ENCODE measurements at regions not wholly inside any gene's neighbourhood (a gene's known extent, or its start where the extent isn't known, plus 50 kb on each side); places are given as distances from the start of the nearest gene placed in this dataset.

DNA sequence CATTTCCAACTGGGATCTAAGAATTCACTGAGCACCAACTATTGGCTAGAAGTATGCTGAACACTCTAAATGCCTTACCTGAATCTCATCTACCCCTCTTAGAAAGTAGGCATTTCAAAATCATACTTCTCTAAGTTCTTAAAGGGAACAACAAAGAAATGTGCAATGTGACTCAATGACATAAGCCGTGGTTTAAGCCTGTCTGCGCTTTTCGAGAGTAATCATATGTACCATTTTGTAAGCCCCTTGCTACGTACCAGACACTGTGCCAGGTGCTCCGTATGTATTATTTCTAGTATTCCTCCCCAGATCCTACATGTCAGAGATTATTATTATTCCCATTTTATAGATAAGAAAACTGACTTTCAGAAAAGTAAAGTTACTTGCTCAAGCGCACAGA is 454.2 kb downstream of the SETD4 start:
- no peaks in the 10 kb centered on the region for H3K4me1 ChIP-seq
- no peaks in the 10 kb centered on the region for H3K9me3 ChIP-seq
- DNase-seq (ENCODE audit: low read depth in 1 of 2, low spot score in 1 of 2) (no peak), FAIRE-seq (no peak), ATAC-seq (no peak)
- no peak for TF ChIP-seq HEYL (CRISPR knock-in tag; IDR thresholded peaks at IDR 0.05)
- TF ChIP-seq ZFP36 (IDR thresholded peaks at IDR 0.05; ENCODE audit: borderline replicate concordance, partially characterized antibody) = no peak
- no peak for TF ChIP-seq TP53 (CRISPR knock-in tag; IDR thresholded peaks at IDR 0.05)
- no peak for TF ChIP-seq ATOH8 (CRISPR knock-in tag; IDR thresholded peaks at IDR 0.05; ENCODE audit: low read depth)
- TF ChIP-seq KDM1A (IDR thresholded peaks at IDR 0.05; ENCODE audit: low read depth) = no peak
- no peak for TF ChIP-seq E2F6 (IDR thresholded peaks at IDR 0.05; ENCODE audit: borderline replicate concordance, low read depth)
- TF ChIP-seq ZC3H11A (IDR thresholded peaks at IDR 0.05) = no peak
- CTCF ChIA-PET = no interaction called here
- 32% methylated on average over 6 of the region's 6 CpGs for WGBS (ENCODE audit: missing lambda C conversion rate)
- no peak overlapping the region for H3K4me2 ChIP-seq
- H3K4me3 ChIP-seq = no peak overlapping the region
- no peak overlapping the region for H3K27ac ChIP-seq
- POLR2A ChIA-PET = no interaction called here

DNA sequence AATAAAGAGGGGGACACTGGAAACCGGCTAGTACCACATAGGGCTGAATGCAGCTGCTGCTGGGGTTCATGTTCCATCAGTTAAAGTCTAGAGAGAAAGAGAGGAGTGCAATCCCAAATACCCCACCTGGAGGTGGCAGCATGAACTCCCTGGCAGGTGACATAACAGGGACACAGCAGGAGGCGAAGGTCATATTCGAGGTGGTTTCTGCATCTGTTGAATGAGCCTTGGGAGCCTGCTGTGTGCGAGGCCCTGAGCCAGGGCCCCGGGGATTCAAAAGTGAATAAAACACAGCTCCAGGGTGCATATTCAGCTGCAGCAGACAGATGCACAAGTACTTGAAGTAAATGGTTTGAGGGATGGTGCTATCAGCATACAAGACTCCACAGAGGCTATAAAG is 456.8 kb downstream of the SETD4 start:
- Histone ChIP-seq H3K4me3 (no peak overlapping the region), H3K27ac (no peak overlapping the region), H3K9me3 (no peaks in the 10 kb centered on the region), H3K4me1 (no peaks in the 10 kb centered on the region), H3K4me2 (no peak overlapping the region)
- ATAC-seq (no peak), FAIRE-seq (no peak), DNase-seq (ENCODE audit: low read depth in 1 of 2, low spot score in 1 of 2) (no peak)
- TF ChIP-seq CBX2 (IDR thresholded peaks at IDR 0.05; ENCODE audit: borderline replicate concordance, low read depth) = no peak
- TF ChIP-seq HEYL (CRISPR knock-in tag; IDR thresholded peaks at IDR 0.05) = no peak
- TF ChIP-seq, protein P1, sequence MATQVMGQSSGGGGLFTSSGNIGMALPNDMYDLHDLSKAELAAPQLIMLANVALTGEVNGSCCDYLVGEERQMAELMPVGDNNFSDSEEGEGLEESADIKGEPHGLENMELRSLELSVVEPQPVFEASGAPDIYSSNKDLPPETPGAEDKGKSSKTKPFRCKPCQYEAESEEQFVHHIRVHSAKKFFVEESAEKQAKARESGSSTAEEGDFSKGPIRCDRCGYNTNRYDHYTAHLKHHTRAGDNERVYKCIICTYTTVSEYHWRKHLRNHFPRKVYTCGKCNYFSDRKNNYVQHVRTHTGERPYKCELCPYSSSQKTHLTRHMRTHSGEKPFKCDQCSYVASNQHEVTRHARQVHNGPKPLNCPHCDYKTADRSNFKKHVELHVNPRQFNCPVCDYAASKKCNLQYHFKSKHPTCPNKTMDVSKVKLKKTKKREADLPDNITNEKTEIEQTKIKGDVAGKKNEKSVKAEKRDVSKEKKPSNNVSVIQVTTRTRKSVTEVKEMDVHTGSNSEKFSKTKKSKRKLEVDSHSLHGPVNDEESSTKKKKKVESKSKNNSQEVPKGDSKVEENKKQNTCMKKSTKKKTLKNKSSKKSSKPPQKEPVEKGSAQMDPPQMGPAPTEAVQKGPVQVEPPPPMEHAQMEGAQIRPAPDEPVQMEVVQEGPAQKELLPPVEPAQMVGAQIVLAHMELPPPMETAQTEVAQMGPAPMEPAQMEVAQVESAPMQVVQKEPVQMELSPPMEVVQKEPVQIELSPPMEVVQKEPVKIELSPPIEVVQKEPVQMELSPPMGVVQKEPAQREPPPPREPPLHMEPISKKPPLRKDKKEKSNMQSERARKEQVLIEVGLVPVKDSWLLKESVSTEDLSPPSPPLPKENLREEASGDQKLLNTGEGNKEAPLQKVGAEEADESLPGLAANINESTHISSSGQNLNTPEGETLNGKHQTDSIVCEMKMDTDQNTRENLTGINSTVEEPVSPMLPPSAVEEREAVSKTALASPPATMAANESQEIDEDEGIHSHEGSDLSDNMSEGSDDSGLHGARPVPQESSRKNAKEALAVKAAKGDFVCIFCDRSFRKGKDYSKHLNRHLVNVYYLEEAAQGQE (IDR thresholded peaks at IDR 0.05) = no peak
- no peak for TF ChIP-seq CBX8 (IDR thresholded peaks at IDR 0.05)
- no peak for TF ChIP-seq KDM1A (IDR thresholded peaks at IDR 0.05; ENCODE audit: low read depth)
- no peak for TF ChIP-seq SREBF2 (IDR thresholded peaks at IDR 0.05)
- no peak for TF ChIP-seq ATOH8 (CRISPR knock-in tag; IDR thresholded peaks at IDR 0.05; ENCODE audit: low read depth)
- TF ChIP-seq CHD4 (IDR thresholded peaks at IDR 0.05; ENCODE audit: borderline replicate concordance) = no peak
- TF ChIP-seq NFE2L2 (conservative IDR thresholded peaks at IDR 0.05; ENCODE audit: low read length) = no peak
- no peak for TF ChIP-seq TP53 (CRISPR knock-in tag; IDR thresholded peaks at IDR 0.05)
- TF ChIP-seq CEBPB (IDR thresholded peaks at IDR 0.05) = no peak
- TF ChIP-seq ZSCAN20 (CRISPR knock-in tag; IDR thresholded peaks at IDR 0.05) = no peak
- no peak for TF ChIP-seq RCOR1 (IDR thresholded peaks at IDR 0.05; ENCODE audit: low read depth, low read length)
- no peak for TF ChIP-seq EHF (CRISPR knock-in tag; IDR thresholded peaks at IDR 0.05)
- TF ChIP-seq NPAS2 (CRISPR knock-in tag; IDR thresholded peaks at IDR 0.05; ENCODE audit: borderline replicate concordance) = no peak
- TF ChIP-seq FOSL2 (IDR thresholded peaks at IDR 0.05) = no peak
- no peak for TF ChIP-seq FOSL2 (CRISPR knock-in tag; IDR thresholded peaks at IDR 0.05)
- no peak for TF ChIP-seq MAZ (IDR thresholded peaks at IDR 0.05; ENCODE audit: borderline replicate concordance, low read depth, low read length)
- TF ChIP-seq EHMT2 (IDR thresholded peaks at IDR 0.05; ENCODE audit: low read depth) = no peak
- no peak for TF ChIP-seq HDAC2 (IDR thresholded peaks at IDR 0.05)
- ChIA-PET CTCF (interaction anchor here (1.0 kb wide), 1 partner anchor 12 kb away, joined by 3 read pairs; no protein-coding TSS in a partner anchor), POLR2A (no interaction called here)
- 14% methylated on average over 4 of the region's 5 CpGs for WGBS (ENCODE audit: missing lambda C conversion rate)

Measured in A549 (cell line).